Kidney (tissue), 13 donors: ENCODE measurements at regions not wholly inside any gene's neighbourhood (a gene's known extent, or its start where the extent isn't known, plus 50 kb on each side); places are given as distances from the start of the nearest gene placed in this dataset.

Experiments
- DNase-seq, 5 donors: peaks; one replicate each; pipeline ENCODE4 v3.0.0-alpha.2; 2013 to 2020
- FAIRE-seq: peaks from 2 replicates; lab custom pipeline; 2012; peaks lifted over from hg19 to GRCh38; lab: Jason Lieb, UNC
- H3K27ac ChIP-seq, 2 donors: one replicate each; pipeline ENCODE4 v1.7.0; 2013; ENCODE audit warnings: low read depth in 2 of 2, low read length in 2 of 2, inconsistent platforms in 1 of 2
- H3K27me3 ChIP-seq: one replicate; pipeline ENCODE4 v1.7.1; 2013; ENCODE audit warnings: low read length, inconsistent platforms; ENCODE audit not compliant: control insufficient read depth, insufficient read depth
- H3K36me3 ChIP-seq, 3 donors: one replicate each; pipeline versions ENCODE4 v1.7.0 to v1.7.1; 2013; ENCODE audit warnings: low read length in 3 of 3, control low read depth in 1 of 3, inconsistent platforms in 1 of 3; ENCODE audit not compliant: insufficient read depth in 3 of 3, control insufficient read depth in 2 of 3
- H3K4me1 ChIP-seq, 3 donors: one replicate each; pipeline versions ENCODE4 v1.7.0 to v1.7.1; 2013; ENCODE audit warnings: low read length in 3 of 3, inconsistent platforms in 1 of 3, low read depth in 1 of 3; ENCODE audit not compliant: control insufficient read depth in 2 of 3, insufficient read depth in 2 of 3
- H3K4me3 ChIP-seq, 3 donors: one replicate each; pipeline versions ENCODE4 v1.7.0 to v1.8.1; 2013; ENCODE audit warnings: low read length in 3 of 3, control low read depth in 1 of 3, inconsistent platforms in 1 of 3
- H3K9ac ChIP-seq, 3 donors: one replicate each; pipeline versions ENCODE4 v1.7.0 to v1.7.1; 2013; ENCODE audit warnings: low read length in 3 of 3, control low read depth in 1 of 3, inconsistent platforms in 1 of 3
- H3K9me3 ChIP-seq, 3 donors: one replicate each; pipeline versions ENCODE4 v1.7.0 to v1.7.1; 2013; ENCODE audit warnings: low read length in 3 of 3, control low read depth in 1 of 3, inconsistent platforms in 1 of 3; ENCODE audit not compliant: control insufficient read depth in 2 of 3, insufficient read depth in 1 of 3
- CTCF ChIP-seq: IDR thresholded peaks from 3 replicates; pipeline ENCODE4 v1.5.1; 2012; ENCODE audit warnings: mild to moderate bottlenecking, moderate library complexity, borderline replicate concordance; ENCODE audit not compliant: insufficient read depth; ENCODE audit errors: extremely low read depth
- intact Hi-C: fragments of 100-400 bp; cut with DNase I; formaldehyde crosslinking; loops from one replicate; pipeline ENCODE4 v1.11.1; 2022
- donor health status: control.
- donor health status: control.
- donor health status: control.
- donor health status: control.
- donor health status: control.
- donor health status: DM: yes; HTN: yes; CAD: no.
- donor health status: Normal renal cell carcinoma (clear cell type).

- H3K4me1 ChIP-seq = no peaks in the 10 kb centered on the region
- H3K27ac ChIP-seq = no peak overlapping the region
- no peak for FAIRE-seq
- H3K4me3 ChIP-seq = no peak overlapping the region
- no peaks in the 10 kb centered on the region for H3K27me3 ChIP-seq
- intact Hi-C loops = no loop called here
- no peak overlapping the region for H3K9ac ChIP-seq
- no peak for TF ChIP-seq CTCF
- DNase-seq = no peak
- no peaks in the 10 kb centered on the region for H3K9me3 ChIP-seq
- no peaks in the 10 kb centered on the region for H3K36me3 ChIP-seq
Observed at GRCh38 chr7:8908889-8909288, 475.5 kb downstream of the NXPH1 start.

- no peaks in the 10 kb centered on the region for H3K36me3 ChIP-seq
- intact Hi-C loops = no loop called here
- no peak for FAIRE-seq
Observed at GRCh38 chr7:8913682-8914081, 480.3 kb downstream of the NXPH1 start.

GRCh38 chr7:8921807-8922206, 488.4 kb downstream of the NXPH1 start:
- no peaks in the 10 kb centered on the region for H3K9me3 ChIP-seq
- TF ChIP-seq CTCF = no peak
- FAIRE-seq = no peak
- intact Hi-C loops = no loop called here
- no peaks in the 10 kb centered on the region for H3K36me3 ChIP-seq
- H3K27me3 ChIP-seq = no peaks in the 10 kb centered on the region
- no peak for DNase-seq
- no peak overlapping the region for H3K27ac ChIP-seq
- H3K9ac ChIP-seq = no peak overlapping the region
- no peak overlapping the region for H3K4me3 ChIP-seq
- no peaks in the 10 kb centered on the region for H3K4me1 ChIP-seq

More at GRCh38 chr7:8913682-8914081, 480.3 kb downstream of the NXPH1 start:
- Histone ChIP-seq H3K4me1 (no peaks in the 10 kb centered on the region), H3K9ac (no peak overlapping the region), H3K9me3 (no peaks in the 10 kb centered on the region), H3K4me3 (no peak overlapping the region), H3K27ac (no peak overlapping the region), H3K27me3 (no peaks in the 10 kb centered on the region)
- no peak for DNase-seq
- no peak for TF ChIP-seq CTCF

GRCh38 chr7:8922726-8923125, 489.3 kb downstream of the NXPH1 start:
- no peaks in the 10 kb centered on the region for H3K4me1 ChIP-seq
- no peaks in the 10 kb centered on the region for H3K9me3 ChIP-seq
- H3K36me3 ChIP-seq = no peaks in the 10 kb centered on the region
- H3K9ac ChIP-seq = no peak overlapping the region
- intact Hi-C loops = no loop called here
- H3K4me3 ChIP-seq = no peak overlapping the region
- H3K27ac ChIP-seq = no peak overlapping the region
- H3K27me3 ChIP-seq = no peaks in the 10 kb centered on the region
- no peak for TF ChIP-seq CTCF
- DNase-seq (no peak), FAIRE-seq (no peak)
